H4 (cell line): ENCODE measurements at regions not wholly inside any gene's neighbourhood (a gene's known extent, or its start where the extent isn't known, plus 50 kb on each side); places are given as distances from the start of the nearest gene placed in this dataset.
"Not testable (repeated sequence)": the region's sequence is repeated elsewhere in the genome, so short reads cannot be mapped to it uniquely, and the experiment has no call there.

Experiments
- DNase-seq: peaks from one replicate; pipeline ENCODE4 v3.0.0-alpha.2; 2015; ENCODE audit warnings: low spot score

DNA sequence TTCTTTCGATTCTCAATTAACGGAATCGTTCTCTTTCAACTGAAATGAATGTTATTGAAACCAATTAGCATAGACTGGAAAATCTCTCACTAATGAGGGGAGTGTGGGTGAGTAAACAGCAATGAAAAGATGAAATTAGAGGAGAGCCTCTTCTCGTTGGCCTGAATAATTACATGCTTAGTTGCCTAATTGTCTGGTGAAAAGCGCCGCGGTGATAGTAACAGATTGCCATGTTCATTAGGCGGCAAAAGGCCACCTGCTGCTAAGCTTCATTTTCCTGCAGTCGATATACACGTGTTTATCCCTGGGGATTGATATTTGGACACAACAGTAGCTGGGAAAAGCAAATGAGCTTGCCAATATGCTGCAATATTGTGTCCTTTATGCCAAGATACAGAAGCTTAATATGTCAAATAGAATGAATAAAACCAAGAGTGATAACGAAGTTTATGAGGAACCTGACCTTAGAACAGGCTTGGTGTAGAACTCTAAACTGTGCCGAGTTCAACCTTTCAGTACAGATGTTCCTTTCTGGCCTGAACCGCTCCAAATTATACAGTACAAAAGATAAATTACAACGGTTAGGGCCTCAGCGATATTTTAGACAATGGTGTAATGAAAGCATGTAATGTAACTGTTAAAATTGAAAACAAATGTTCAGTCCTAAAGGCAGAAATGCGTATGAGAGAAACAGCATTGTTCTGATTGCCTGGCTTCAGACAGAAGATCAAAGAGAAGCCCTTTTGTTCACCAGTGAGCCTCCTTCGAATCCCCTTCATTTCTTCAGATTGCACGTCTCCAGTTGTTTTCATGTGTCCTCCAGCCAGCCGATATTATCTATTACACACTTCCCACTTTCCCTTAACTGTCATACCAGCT is 185.2 kb downstream of the SHOX2 start:
- no peak for DNase-seq

DNA sequence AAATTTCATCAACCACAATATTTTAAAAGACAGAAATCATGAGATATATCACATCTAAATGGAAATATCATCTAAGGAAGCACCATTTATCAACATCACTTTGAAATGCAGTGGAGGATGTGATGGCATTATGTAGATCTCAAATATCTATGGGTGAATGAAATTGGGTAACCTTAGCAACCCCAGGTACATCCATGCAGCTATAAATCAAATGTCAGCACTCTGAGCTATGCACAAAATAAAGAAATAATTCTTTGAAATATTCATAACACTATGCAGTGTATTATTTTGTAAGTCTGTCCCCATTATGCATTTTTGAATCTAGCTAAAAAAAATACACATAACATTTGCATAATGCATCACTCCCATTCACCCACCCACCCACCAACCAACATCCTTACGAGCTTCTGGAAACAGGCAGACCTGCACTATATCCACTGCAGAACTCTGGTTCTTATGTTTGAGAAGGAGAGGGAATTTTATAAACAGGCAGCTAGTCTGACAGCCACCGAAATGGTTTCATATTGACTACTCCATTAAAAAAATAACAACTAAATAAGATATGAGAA is 186.8 kb downstream of the SHOX2 start:
- no peak for DNase-seq

DNA sequence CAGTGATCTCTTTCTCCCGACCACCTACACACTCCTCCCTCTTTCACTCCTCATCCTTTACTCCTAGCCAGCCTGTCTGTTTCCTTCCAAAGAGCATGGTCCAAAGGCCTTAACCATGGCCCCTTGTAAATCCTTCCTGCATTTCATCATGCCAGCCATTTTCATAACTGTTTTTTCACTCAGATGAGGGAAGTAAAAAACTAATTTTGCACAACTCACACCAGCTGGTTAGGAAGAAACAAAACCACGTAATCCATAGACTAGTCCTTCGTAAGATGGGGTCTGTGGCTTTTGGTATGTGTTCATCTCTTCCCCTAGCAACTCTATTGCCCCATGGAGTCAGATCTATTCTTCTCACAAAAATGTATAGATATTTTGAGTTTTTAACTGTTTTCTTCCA is 187.8 kb downstream of the SHOX2 start:
- no peak for DNase-seq

GRCh38 chr3:157916672-157917071 is 189.5 kb downstream of the SHOX2 start:
- no peak for DNase-seq

- DNase-seq, result peak; percentile 20
Observed at GRCh38 chr3:157914882-157915281, 191.3 kb downstream of the SHOX2 start.

GRCh38 chr3:157913741-157914150 is 192.5 kb downstream of the SHOX2 start:
- DNase-seq, result peak; percentile 34

DNA sequence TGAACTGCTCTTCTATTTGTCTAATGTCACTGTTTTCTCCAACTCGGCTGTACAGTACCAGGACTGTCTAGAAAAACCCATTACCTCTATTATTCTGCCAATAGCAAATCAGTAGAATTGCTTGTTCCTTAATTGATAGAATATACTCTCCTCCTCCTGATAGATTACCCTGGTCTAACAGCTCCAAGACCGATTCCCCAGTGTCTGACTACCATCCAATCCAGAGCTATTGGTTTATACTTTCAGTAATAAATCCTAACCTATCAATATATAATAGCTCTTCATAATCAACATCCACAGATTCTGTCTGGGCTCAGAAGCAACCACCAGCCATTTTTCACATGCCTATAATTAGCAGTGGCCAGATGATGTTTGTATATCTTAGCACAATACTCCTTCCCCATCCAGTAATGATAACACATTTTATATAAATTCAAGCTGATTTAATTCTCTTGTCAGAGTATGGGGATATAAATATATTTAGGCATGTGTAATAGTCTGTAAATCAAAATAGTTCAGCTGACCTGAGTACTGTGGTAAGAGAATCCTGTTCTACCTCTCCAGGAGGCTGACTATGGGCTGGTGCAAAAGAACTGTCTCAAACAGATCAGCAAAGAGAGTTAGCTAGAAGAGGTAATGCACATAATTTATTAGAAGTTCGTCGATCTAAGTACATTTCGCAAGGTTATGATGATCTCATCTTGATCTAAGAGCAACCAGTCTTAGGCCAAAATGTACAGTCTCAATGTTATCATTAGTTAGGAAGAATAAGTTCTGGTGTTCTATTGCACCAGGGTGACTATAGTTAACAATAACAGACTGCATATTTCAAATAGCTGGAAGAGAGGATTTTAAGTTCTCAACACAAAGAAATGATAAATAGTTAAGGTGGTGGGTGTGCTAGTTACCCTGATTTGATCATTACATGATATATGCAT is 193.4 kb downstream of the SHOX2 start:
- DNase-seq, result no peak

DNA sequence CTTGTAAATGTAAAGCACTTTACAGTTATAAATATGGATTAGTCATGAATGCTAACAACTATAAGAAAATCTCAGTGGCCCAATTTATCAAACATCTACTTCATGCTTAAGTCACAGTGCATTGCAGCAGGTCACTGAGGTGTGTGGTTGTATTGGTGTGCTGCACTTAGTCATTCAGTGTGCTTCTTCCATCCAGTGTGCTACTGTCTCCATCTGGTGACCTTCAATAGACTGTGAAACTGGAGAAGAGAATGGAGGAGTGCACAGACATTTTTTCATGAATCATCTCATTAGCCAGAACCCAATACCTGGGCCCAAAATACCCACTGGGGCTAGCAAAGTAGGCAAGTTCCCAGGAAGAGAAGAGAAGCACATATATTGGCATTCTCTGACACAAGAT is 199.6 kb downstream of the SHOX2 start:
- DNase-seq, result no peak

GRCh38 chr3:157905885-157906284 is 200.3 kb downstream of the SHOX2 start:
- DNase-seq, result no peak

DNA sequence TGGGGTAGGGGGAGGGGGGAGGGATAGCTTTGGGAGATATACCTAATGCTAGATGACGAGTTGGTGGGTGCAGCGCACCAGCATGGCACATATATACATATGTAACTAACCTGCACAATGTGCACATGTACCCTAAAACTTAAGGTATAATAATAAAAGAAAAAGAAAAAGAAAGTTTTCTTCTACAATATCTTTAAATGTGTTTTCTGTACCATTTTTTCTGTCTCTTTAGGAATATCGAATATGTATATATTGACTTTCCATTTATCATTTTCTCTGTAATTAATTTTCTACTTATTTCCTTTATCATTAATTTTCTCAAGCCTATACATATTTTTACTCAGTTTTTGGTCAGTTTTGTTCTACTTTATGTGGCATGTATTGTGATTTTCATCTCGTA is 203.5 kb downstream of the SHOX2 start:
- not testable (repeated sequence) for DNase-seq

GRCh38 chr3:157888040-157888439 is 218.2 kb downstream of the SHOX2 start:
- no peak for DNase-seq

- no peak for DNase-seq
Observed at GRCh38 chr3:157876556-157876955, 229.7 kb downstream of the SHOX2 start.

DNA sequence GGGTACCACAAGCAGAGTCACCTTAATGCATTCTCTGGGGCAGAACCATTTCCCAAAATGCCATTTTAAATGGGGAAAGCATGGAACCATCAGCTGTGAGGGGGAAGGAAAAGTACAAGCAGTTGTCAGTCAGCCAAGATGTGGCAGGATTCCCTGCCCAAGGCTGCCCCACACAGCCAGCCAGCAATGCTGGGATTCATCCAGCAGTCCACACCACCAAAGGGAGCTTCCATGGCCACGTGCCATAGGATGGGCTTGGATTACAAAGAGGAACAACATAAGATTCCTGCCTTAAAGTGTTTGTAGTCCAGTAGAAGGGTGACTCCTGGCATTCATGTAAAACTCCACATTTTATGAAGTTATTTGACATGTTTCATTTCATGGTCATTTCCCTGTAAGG is 233.3 kb downstream of the SHOX2 start:
- no peak for DNase-seq

GRCh38 chr3:157871838-157872460 is 234.3 kb downstream of the SHOX2 start:
- no peak for DNase-seq

- DNase-seq, result no peak
Observed at GRCh38 chr3:157871248-157871647, 235.0 kb downstream of the SHOX2 start.

DNA sequence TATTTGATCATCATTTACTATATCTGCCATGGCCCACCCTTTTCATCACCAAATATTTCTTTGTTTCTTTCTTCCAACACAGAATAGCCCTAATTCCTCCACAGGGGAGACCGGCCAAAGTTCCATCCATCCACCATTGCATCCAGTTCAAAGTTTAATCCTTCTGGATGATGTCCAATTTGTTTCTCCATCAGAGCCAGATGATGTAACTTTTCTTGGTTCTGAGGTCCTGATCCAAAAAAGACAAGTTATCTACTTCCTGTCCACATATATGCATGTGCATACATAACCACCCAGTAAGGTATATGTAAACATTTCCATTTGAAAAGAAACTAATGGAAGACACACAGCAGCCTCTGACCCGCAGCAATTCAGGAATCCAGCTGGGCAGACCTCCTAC is 237.3 kb downstream of the SHOX2 start:
- no peak for DNase-seq

DNA sequence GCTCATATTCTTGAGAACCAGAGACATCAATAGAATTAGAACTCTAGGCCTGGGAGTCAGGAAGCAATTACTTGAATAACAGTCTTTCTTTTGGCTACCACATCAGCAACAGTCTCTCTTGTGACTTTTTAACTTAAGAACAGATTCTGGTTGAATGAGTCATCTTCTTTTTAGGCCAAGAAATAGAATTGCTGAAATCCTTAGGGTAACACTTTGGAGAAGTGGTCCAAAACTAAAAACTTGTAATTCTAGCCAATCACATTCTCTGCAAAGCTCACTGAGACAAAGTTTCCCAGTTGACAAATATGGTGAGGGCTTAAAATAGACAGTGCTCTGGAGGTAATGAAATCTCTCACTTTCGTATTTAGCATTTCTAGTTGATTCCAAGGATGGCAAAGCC is 238.0 kb downstream of the SHOX2 start:
- DNase-seq, result no peak

GRCh38 chr3:157865352-157866000 is 240.7 kb downstream of the SHOX2 start:
- DNase-seq, result peak; percentile 27

DNA sequence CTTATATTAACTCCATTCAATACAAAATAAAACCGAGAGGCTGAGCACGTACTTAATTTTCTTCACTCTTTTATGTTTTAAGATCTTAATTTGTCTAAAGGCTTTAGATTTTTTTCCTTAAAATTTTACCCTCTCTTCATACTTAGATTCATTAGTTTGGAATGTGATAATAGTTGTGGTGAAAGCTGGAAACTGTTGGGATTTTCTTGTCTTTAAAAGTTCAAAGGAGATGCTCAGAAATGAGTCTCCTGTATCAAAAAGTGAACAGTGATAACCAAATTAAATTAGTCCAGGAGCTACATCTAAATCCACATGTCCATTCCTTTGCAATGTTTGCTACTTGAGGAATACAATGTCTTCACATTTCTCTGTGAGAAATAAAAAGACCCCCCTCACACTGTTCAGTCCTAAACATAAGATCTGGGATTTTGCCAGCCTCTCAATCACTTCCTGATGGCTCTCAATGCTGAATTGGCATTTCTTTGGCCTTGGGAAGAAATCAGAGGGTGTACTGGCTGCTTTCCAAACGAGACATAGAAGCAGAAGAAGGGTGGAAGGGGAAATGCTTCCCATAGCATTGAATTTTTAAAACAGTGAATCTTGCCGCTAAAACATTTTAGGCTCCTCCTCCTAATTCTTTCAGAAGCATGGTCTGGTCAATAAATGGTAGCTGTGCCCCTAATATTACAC is 245.0 kb downstream of the SHOX2 start:
- DNase-seq, result no peak

- no peak for DNase-seq
Observed at GRCh38 chr3:157859541-157859940, 246.7 kb downstream of the SHOX2 start.

- no peak for DNase-seq
Observed at GRCh38 chr3:157858821-157859220, 247.4 kb downstream of the SHOX2 start.
